Fibroblast of pulmonary artery (primary cell): ENCODE measurements at regions not wholly inside any gene's neighbourhood (a gene's known extent, or its start where the extent isn't known, plus 50 kb on each side); places are given as distances from the start of the nearest gene placed in this dataset.

Experiments used
- DNase-seq: peaks from one replicate; pipeline ENCODE4 v3.0.0-alpha.2; 2010; ENCODE audit warnings: low read depth
- H3K4me3 ChIP-seq: replicated peaks from 2 replicates; pipeline ENCODE4 v1.5.1; 2011; ENCODE audit warnings: low read depth, mild to moderate bottlenecking, control low read depth, low read length, moderate library complexity
- CTCF ChIP-seq: IDR thresholded peaks from 2 replicates; pipeline ENCODE4 v1.5.1; 2011; ENCODE audit warnings: mild to moderate bottlenecking, control low read depth, low read length, inconsistent platforms; ENCODE audit errors: missing control alignments

- no peak for TF ChIP-seq CTCF
- DNase-seq = no peak
- H3K4me3 ChIP-seq = no peak overlapping the region
Measured at GRCh38 chr1:98344731-98345130, 316.8 kb upstream of the SNX7 start.

- DNase-seq = no peak
- no peak overlapping the region for H3K4me3 ChIP-seq
- no peak for TF ChIP-seq CTCF
Measured at GRCh38 chr1:98342566-98342965, 319.0 kb upstream of the SNX7 start.

GRCh38 chr1:98340511-98340910, 321.0 kb upstream of the SNX7 start:
- no peak for TF ChIP-seq CTCF
- H3K4me3 ChIP-seq = no peak overlapping the region
- DNase-seq = peak; percentile 48

- no peak overlapping the region for H3K4me3 ChIP-seq
- no peak for TF ChIP-seq CTCF
- DNase-seq = no peak
Measured at GRCh38 chr1:98336472-98337083, 324.9 kb upstream of the SNX7 start.

GRCh38 chr1:98333936-98334335, 327.6 kb upstream of the SNX7 start:
- H3K4me3 ChIP-seq = no peak overlapping the region
- TF ChIP-seq CTCF = no peak
- DNase-seq = no peak

- no peak for TF ChIP-seq CTCF
- H3K4me3 ChIP-seq = no peak overlapping the region
- no peak for DNase-seq
Measured at GRCh38 chr1:98333406-98333805, 328.1 kb upstream of the SNX7 start.

- no peak for TF ChIP-seq CTCF
- no peak for DNase-seq
- no peak overlapping the region for H3K4me3 ChIP-seq
Measured at GRCh38 chr1:98331718-98332311, 329.7 kb upstream of the SNX7 start.
